GM12874 (cell line): ENCODE measurements at regions not wholly inside any gene's neighbourhood (a gene's known extent, or its start where the extent isn't known, plus 50 kb on each side); places are given as distances from the start of the nearest gene placed in this dataset.

Experiments used
- TF ChIP-seq, protein P1 (sequence below): IDR thresholded peaks from 2 replicates; pipeline ENCODE4 v1.5.1; 2011; ENCODE audit warnings: low read depth, mild to moderate bottlenecking, control low read depth, low read length, moderate library complexity; ENCODE audit not compliant: insufficient read depth

GRCh38 chr2:72048881-72049477, 98.7 kb downstream of the CYP26B1 start:
- TF ChIP-seq, protein P1, sequence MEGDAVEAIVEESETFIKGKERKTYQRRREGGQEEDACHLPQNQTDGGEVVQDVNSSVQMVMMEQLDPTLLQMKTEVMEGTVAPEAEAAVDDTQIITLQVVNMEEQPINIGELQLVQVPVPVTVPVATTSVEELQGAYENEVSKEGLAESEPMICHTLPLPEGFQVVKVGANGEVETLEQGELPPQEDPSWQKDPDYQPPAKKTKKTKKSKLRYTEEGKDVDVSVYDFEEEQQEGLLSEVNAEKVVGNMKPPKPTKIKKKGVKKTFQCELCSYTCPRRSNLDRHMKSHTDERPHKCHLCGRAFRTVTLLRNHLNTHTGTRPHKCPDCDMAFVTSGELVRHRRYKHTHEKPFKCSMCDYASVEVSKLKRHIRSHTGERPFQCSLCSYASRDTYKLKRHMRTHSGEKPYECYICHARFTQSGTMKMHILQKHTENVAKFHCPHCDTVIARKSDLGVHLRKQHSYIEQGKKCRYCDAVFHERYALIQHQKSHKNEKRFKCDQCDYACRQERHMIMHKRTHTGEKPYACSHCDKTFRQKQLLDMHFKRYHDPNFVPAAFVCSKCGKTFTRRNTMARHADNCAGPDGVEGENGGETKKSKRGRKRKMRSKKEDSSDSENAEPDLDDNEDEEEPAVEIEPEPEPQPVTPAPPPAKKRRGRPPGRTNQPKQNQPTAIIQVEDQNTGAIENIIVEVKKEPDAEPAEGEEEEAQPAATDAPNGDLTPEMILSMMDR: no peak

GRCh38 chr2:72043985-72044384, 103.7 kb downstream of the CYP26B1 start:
- TF ChIP-seq, protein P1: no peak

DNA sequence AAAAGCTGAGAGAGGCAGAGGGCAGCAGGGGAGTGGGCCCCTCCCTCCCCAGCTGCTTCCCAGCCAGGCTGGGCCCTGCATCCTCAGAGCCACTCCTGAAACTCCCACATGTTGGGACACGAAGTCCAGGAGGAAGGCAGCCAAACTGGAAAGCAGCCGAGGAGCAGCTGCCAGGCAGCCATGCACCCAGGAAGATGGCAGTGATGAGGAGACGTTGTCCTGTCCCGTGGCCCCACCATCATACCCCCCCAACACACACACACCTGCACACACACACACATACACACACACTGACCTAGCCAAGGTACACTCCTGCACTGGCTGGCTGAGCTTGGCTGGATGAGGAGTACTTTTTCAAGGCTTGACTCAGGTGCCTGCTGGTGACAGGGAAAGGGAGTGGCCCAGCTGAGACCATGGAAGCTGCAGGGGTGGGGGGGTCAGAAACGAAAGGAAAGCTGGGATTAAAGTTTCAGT, 106.0 kb downstream of the CYP26B1 start:
- TF ChIP-seq, protein P1: no peak

GRCh38 chr2:72040629-72041571, 106.8 kb downstream of the CYP26B1 start:
- TF ChIP-seq, protein P1: no peak

GRCh38 chr2:72038524-72038923, 109.1 kb downstream of the CYP26B1 start:
- TF ChIP-seq, protein P1: no peak

DNA sequence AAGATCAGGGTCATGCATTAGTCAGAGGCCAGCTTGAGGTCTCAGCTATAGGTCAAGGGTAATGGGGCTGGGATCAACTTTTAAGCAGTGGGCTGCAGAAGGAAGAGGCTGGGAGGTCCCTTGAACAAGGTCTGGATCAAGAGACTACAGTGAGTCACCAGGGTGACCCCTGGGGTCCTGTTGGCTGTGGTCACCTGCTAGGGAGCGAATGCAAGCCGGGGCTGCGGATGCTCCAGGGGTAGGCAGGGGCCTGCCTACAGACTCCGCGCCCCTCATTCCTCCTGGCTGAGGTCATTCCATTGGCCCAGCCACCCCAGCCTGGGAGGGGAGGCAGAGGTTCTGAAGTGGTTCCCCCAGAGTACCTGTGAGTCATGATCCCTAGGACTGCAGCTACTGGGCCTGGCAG, 110.4 kb downstream of the CYP26B1 start:
- TF ChIP-seq, protein P1: no peak

DNA sequence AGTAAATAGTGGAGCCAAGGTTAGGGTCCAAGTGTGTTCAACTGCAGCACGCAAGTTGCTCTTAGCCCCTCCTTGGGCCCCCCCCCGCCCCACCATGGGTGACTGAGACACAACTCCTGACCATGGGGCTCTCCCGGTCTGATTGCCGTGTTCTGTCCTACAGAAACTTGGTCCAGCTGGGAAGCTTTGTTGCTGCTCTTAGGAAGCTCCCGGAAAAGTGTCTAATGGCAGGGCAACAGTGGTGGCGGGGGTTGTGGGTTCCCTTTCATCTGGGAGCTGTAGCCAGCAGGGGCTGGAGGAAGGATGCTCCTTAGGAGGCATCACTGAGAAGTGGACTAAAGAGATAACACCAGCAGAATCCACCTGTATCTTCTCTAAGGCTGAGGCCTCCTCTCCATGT, 111.1 kb downstream of the CYP26B1 start:
- TF ChIP-seq, protein P1: no peak
